GM23338 (cell line): ENCODE measurements at regions not wholly inside any gene's neighbourhood (a gene's known extent, or its start where the extent isn't known, plus 50 kb on each side); places are given as distances from the start of the nearest gene placed in this dataset.

ENCODE experiments used
- ATAC-seq: fragments of 200-7000 bp; cut with Tn5 transposase; 3 replicates; pipeline ENCODE4 v1.9.1; 2020
- DNase-seq: peaks from one replicate; pipeline ENCODE4 v3.0.0-alpha.2; 2015; ENCODE audit warnings: low spot score
- H2AFZ ChIP-seq: fragments of 200-600 bp; sonication (generic); 2 replicates; pipeline ENCODE4 v1.8.0; 2016; ENCODE audit warnings: antibody characterized with exemption, mild to moderate bottlenecking, moderate library complexity
- H3F3A ChIP-seq: fragments of 200-600 bp; sonication (generic); replicated peaks from 2 replicates; pipeline ENCODE4 v1.8.0; 2017; ENCODE audit warnings: antibody characterized with exemption, mixed run types, low read depth
- H3K27ac ChIP-seq: fragments of 200-600 bp; sonication (generic); 2 replicates; pipeline ENCODE4 v1.6.1; 2016; ENCODE audit warnings: low read depth
- H3K27me3 ChIP-seq: fragments of 200-600 bp; sonication (generic); 2 replicates; pipeline ENCODE4 v1.8.0; 2016; ENCODE audit warnings: mild to moderate bottlenecking, mixed run types, moderate library complexity; ENCODE audit not compliant: insufficient read depth
- H3K36me3 ChIP-seq: fragments of 200-600 bp; sonication (generic); 2 replicates; pipeline ENCODE4 v1.8.0; 2016; ENCODE audit warnings: mild to moderate bottlenecking; ENCODE audit not compliant: insufficient read depth
- H3K4me1 ChIP-seq: fragments of 200-600 bp; sonication (generic); 2 replicates; pipeline ENCODE4 v1.8.0; 2016; ENCODE audit warnings: mild to moderate bottlenecking, moderate library complexity; ENCODE audit not compliant: insufficient read depth
- H3K4me2 ChIP-seq: fragments of 200-600 bp; sonication (generic); 2 replicates; pipeline ENCODE4 v1.7.1; 2017; ENCODE audit warnings: mixed run types
- H3K4me3 ChIP-seq: fragments of 200-600 bp; sonication (generic); 2 replicates; pipeline ENCODE4 v1.6.1; 2016; ENCODE audit warnings: mixed run types
- H3K79me2 ChIP-seq: fragments of 200-600 bp; sonication (generic); replicated peaks from 2 replicates; pipeline ENCODE4 v1.8.0; 2017; ENCODE audit warnings: mild to moderate bottlenecking; ENCODE audit not compliant: insufficient read depth
- H3K9me2 ChIP-seq: fragments of 200-600 bp; sonication (generic); 2 replicates; pipeline ENCODE4 v1.8.0; 2017; ENCODE audit not compliant: insufficient read depth
- H4K20me1 ChIP-seq: fragments of 200-600 bp; sonication (generic); replicated peaks from 2 replicates; pipeline ENCODE4 v1.8.0; 2017; ENCODE audit warnings: mild to moderate bottlenecking; ENCODE audit not compliant: insufficient read depth
- H3K27ac Mint-ChIP-seq: 2 replicates; pipeline ENCODE4 v1.8.0; 2020; ENCODE audit warnings: inconsistent platforms, mild to moderate bottlenecking, moderate library complexity, mixed read lengths
- H3K27me3 Mint-ChIP-seq: 3 replicates; pipeline ENCODE4 v1.8.0; 2022; ENCODE audit warnings: low read depth, mild to moderate bottlenecking, moderate library complexity, mixed read lengths, inconsistent platforms; ENCODE audit not compliant: insufficient read depth, poor library complexity
- H3K36me3 Mint-ChIP-seq: 3 replicates; pipeline ENCODE4 v1.8.0; 2021; ENCODE audit warnings: low read depth, mild to moderate bottlenecking, inconsistent platforms, moderate library complexity, mixed read lengths
- H3K4me1 Mint-ChIP-seq: 3 replicates; pipeline ENCODE4 v1.8.0; 2020; ENCODE audit warnings: mild to moderate bottlenecking, inconsistent platforms, mixed read lengths
- H3K4me3 Mint-ChIP-seq: 3 replicates; pipeline ENCODE4 v1.8.0; 2021; ENCODE audit warnings: moderate library complexity, mild to moderate bottlenecking, inconsistent platforms, mixed read lengths
- H3K9me3 Mint-ChIP-seq: 3 replicates; pipeline ENCODE4 v1.8.0; 2020; ENCODE audit warnings: moderate library complexity, mild to moderate bottlenecking, inconsistent platforms, mixed read lengths
- CREB1 ChIP-seq: fragments of 250-450 bp; sonication (Bioruptor Pico); IDR thresholded peaks from 2 replicates; pipeline ENCODE4 v1.5.0; 2020; ENCODE audit warnings: low read depth, mild to moderate bottlenecking, moderate library complexity
- CTCF ChIP-seq, 2 experiments: fragments of 200-600 bp in 1 of 2; sonication (generic) in 1 of 2; conservative IDR thresholded peaks; 2 replicates each; pipeline versions ENCODE4 v1.5.1 to v1.6.1; 2016 to 2017; ENCODE audit warnings: antibody characterized with exemption in 2 of 2, low read depth in 2 of 2, mild to moderate bottlenecking in 2 of 2, moderate library complexity in 1 of 2
- EZH2 ChIP-seq: fragments of 200-600 bp; sonication (generic); IDR thresholded peaks from one replicate; pipeline ENCODE4 v1.8.0; 2017; ENCODE audit warnings: antibody characterized with exemption, mild to moderate bottlenecking, low read depth; ENCODE audit not compliant: unreplicated experiment
- EZH2phosphoT487 ChIP-seq: fragments of 200-600 bp; sonication (generic); IDR thresholded peaks from one replicate; pipeline ENCODE4 v1.8.1; 2018; ENCODE audit warnings: antibody characterized with exemption; ENCODE audit not compliant: unreplicated experiment
- JUNB ChIP-seq: IDR thresholded peaks from one replicate; pipeline ENCODE4 v1.6.1; 2016; ENCODE audit warnings: antibody characterized with exemption; ENCODE audit not compliant: unreplicated experiment
- STAT1 ChIP-seq: IDR thresholded peaks from one replicate; pipeline ENCODE4 v1.6.1; 2016; ENCODE audit warnings: antibody characterized with exemption; ENCODE audit not compliant: unreplicated experiment
- ZNF114 ChIP-seq: fragments of 250-450 bp; sonication (Bioruptor Pico); IDR thresholded peaks from 2 replicates; pipeline ENCODE4 v1.5.0; 2020; ENCODE audit warnings: mild to moderate bottlenecking, moderate library complexity
- ZNF331 ChIP-seq: fragments of 250-450 bp; sonication (Bioruptor Pico); IDR thresholded peaks from 2 replicates; pipeline ENCODE4 v1.5.0; 2020; ENCODE audit warnings: low read depth, mild to moderate bottlenecking, moderate library complexity
- TF ChIP-seq, protein P1 (sequence below): fragments of 250-450 bp; sonication (Bioruptor Pico); IDR thresholded peaks from 2 replicates; pipeline ENCODE4 v1.5.0; 2020; ENCODE audit warnings: mild to moderate bottlenecking, moderate library complexity

GRCh38 chr16:29117631-29118030 lies 132.8 kb downstream of the LAT start:
- Mint-ChIP-seq H3K27me3 (peaks cover 1% of the 10 kb centered on the region), H3K36me3 (no peaks in the 10 kb centered on the region), H3K4me3 (no peak overlapping the region), H3K9me3 (no peaks in the 10 kb centered on the region), H3K4me1 (peaks cover 15% of the 10 kb centered on the region), H3K27ac (no peak overlapping the region)
- H3K4me1 ChIP-seq: no peaks in the 10 kb centered on the region; the same call in 1 of the 2 replicates
- H3K79me2 ChIP-seq: no peaks in the 10 kb centered on the region
- H3K9me2 ChIP-seq: no peaks in the 10 kb centered on the region
- no peak overlapping the region for H3K4me2 ChIP-seq
- DNase-seq (no peak), ATAC-seq (no peak)
- no peak overlapping the region for H2AFZ ChIP-seq
- no peaks in the 10 kb centered on the region for H3K27me3 ChIP-seq
- no peaks in the 10 kb centered on the region for H4K20me1 ChIP-seq
- H3K36me3 ChIP-seq: no peaks in the 10 kb centered on the region
- TF ChIP-seq STAT1 (no peak), EZH2phosphoT487 (no peak), ZNF331 (CRISPR knock-in tag) (no peak), JUNB (no peak), EZH2 (no peak), CREB1 (CRISPR knock-in tag) (no peak), ZNF114 (CRISPR knock-in tag) (no peak), CTCF (conservative IDR thresholded peaks at IDR 0.05; ENCODE audit: low read depth in 2 of 2) (no peak)
- TF ChIP-seq, protein P1, sequence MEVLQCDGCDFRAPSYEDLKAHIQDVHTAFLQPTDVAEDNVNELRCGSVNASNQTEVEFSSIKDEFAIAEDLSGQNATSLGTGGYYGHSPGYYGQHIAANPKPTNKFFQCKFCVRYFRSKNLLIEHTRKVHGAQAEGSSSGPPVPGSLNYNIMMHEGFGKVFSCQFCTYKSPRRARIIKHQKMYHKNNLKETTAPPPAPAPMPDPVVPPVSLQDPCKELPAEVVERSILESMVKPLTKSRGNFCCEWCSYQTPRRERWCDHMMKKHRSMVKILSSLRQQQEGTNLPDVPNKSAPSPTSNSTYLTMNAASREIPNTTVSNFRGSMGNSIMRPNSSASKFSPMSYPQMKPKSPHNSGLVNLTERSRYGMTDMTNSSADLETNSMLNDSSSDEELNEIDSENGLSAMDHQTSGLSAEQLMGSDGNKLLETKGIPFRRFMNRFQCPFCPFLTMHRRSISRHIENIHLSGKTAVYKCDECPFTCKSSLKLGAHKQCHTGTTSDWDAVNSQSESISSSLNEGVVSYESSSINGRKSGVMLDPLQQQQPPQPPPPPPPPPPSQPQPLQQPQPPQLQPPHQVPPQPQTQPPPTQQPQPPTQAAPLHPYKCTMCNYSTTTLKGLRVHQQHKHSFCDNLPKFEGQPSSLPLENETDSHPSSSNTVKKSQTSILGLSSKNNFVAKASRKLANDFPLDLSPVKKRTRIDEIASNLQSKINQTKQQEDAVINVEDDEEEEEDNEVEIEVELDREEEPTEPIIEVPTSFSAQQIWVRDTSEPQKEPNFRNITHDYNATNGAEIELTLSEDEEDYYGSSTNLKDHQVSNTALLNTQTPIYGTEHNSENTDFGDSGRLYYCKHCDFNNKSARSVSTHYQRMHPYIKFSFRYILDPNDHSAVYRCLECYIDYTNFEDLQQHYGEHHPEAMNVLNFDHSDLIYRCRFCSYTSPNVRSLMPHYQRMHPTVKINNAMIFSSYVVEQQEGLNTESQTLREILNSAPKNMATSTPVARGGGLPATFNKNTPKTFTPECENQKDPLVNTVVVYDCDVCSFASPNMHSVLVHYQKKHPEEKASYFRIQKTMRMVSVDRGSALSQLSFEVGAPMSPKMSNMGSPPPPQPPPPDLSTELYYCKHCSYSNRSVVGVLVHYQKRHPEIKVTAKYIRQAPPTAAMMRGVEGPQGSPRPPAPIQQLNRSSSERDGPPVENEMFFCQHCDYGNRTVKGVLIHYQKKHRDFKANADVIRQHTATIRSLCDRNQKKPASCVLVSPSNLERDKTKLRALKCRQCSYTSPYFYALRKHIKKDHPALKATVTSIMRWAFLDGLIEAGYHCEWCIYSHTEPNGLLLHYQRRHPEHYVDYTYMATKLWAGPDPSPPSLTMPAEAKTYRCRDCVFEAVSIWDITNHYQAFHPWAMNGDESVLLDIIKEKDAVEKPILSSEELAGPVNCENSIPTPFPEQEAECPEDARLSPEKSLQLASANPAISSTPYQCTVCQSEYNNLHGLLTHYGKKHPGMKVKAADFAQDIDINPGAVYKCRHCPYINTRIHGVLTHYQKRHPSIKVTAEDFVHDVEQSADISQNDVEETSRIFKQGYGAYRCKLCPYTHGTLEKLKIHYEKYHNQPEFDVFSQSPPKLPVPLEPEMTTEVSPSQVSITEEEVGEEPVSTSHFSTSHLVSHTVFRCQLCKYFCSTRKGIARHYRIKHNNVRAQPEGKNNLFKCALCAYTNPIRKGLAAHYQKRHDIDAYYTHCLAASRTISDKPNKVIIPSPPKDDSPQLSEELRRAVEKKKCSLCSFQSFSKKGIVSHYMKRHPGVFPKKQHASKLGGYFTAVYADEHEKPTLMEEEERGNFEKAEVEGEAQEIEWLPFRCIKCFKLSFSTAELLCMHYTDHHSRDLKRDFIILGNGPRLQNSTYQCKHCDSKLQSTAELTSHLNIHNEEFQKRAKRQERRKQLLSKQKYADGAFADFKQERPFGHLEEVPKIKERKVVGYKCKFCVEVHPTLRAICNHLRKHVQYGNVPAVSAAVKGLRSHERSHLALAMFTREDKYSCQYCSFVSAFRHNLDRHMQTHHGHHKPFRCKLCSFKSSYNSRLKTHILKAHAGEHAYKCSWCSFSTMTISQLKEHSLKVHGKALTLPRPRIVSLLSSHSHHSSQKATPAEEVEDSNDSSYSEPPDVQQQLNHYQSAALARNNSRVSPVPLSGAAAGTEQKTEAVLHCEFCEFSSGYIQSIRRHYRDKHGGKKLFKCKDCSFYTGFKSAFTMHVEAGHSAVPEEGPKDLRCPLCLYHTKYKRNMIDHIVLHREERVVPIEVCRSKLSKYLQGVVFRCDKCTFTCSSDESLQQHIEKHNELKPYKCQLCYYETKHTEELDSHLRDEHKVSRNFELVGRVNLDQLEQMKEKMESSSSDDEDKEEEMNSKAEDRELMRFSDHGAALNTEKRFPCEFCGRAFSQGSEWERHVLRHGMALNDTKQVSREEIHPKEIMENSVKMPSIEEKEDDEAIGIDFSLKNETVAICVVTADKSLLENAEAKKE (CRISPR knock-in tag): no peak
- no peaks in the 10 kb centered on the region for H3F3A ChIP-seq
- no peak overlapping the region for H3K4me3 ChIP-seq
- no peak overlapping the region for H3K27ac ChIP-seq
